Activated B cell treated with CpG ODN at 0.5 μM for 24 hours (primary cell): ENCODE measurements at regions not wholly inside any gene's neighbourhood (a gene's known extent, or its start where the extent isn't known, plus 50 kb on each side); places are given as distances from the start of the nearest gene placed in this dataset.

ENCODE experiments used
- ATAC-seq: fragments of 200-7000 bp; cut with Tn5 transposase; one replicate; pipeline ENCODE4 v1.10.0; 2021; ENCODE audit warnings: low read depth, mild to moderate bottlenecking, moderate library complexity
- CTCF ChIA-PET: fragments of 350-600 bp; sonication (Branson Sonifier 250); formaldehyde crosslinking; loops from one replicate; lab custom pipeline; 2021; ENCODE audit warnings: antibody characterized with exemption; lab: Charles Lee
- POLR2A ChIA-PET: fragments of 350-600 bp; sonication (Branson Sonifier 250); formaldehyde crosslinking; loops from one replicate; lab custom pipeline; 2021; ENCODE audit warnings: antibody characterized with exemption; lab: Charles Lee
- DNase-seq: peaks from one replicate; pipeline ENCODE4 v3.0.0; 2022
- H3K27ac Mint-ChIP-seq: one replicate; pipeline ENCODE4 v1.8.0; 2020; ENCODE audit warnings: mixed read lengths
- H3K27me3 Mint-ChIP-seq: one replicate; pipeline ENCODE4 v1.8.0; 2021; ENCODE audit warnings: mixed read lengths
- H3K36me3 Mint-ChIP-seq: one replicate; pipeline ENCODE4 v1.8.0; 2021; ENCODE audit warnings: low read depth, mixed read lengths
- H3K4me1 Mint-ChIP-seq: one replicate; pipeline ENCODE4 v1.8.0; 2021; ENCODE audit warnings: mixed read lengths
- H3K4me3 Mint-ChIP-seq: one replicate; pipeline ENCODE4 v1.8.0; 2020; ENCODE audit warnings: mild to moderate bottlenecking, mixed read lengths
- H3K9me3 Mint-ChIP-seq: one replicate; pipeline ENCODE4 v1.8.0; 2020; ENCODE audit warnings: mixed read lengths
- intact Hi-C: fragments of 100-400 bp; cut with micrococcal nuclease; formaldehyde crosslinking; loops from one replicate; pipeline ENCODE4 v1.15.1; 2024
- TF ChIP-seq, protein P1 (sequence below): fragments of 200-600 bp; IDR thresholded peaks from one replicate; pipeline ENCODE4 v1.8.0; 2022; ENCODE audit warnings: antibody characterized with exemption, mild to moderate bottlenecking

DNA sequence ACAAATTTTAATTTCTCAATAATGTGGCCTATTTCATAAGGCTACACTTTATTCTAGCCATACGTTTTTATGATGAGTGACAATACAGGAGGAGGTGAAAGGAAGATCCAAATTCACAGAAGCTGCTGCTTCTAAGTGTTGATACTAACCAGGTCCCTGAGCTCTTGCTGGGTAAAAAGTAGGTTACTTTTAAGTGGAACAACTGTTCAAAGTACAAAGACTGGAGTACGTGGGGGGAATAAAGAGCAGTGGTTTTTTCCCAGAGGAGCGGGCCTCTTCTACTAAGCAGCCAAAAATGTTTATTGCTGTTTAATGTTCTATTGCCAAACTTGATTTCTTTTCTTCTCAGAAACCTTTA, 301.8 kb downstream of the AEBP2 start:
- ChIA-PET CTCF (no interaction called here), POLR2A (no interaction called here)
- H3K27ac Mint-ChIP-seq = no peak overlapping the region
- H3K36me3 Mint-ChIP-seq = no peaks in the 10 kb centered on the region
- no peak overlapping the region for H3K4me3 Mint-ChIP-seq
- no peak for ATAC-seq
- TF ChIP-seq, protein P1, sequence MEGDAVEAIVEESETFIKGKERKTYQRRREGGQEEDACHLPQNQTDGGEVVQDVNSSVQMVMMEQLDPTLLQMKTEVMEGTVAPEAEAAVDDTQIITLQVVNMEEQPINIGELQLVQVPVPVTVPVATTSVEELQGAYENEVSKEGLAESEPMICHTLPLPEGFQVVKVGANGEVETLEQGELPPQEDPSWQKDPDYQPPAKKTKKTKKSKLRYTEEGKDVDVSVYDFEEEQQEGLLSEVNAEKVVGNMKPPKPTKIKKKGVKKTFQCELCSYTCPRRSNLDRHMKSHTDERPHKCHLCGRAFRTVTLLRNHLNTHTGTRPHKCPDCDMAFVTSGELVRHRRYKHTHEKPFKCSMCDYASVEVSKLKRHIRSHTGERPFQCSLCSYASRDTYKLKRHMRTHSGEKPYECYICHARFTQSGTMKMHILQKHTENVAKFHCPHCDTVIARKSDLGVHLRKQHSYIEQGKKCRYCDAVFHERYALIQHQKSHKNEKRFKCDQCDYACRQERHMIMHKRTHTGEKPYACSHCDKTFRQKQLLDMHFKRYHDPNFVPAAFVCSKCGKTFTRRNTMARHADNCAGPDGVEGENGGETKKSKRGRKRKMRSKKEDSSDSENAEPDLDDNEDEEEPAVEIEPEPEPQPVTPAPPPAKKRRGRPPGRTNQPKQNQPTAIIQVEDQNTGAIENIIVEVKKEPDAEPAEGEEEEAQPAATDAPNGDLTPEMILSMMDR = no peak
- no peaks in the 10 kb centered on the region for H3K4me1 Mint-ChIP-seq
- no peak for DNase-seq
- H3K9me3 Mint-ChIP-seq = no peaks in the 10 kb centered on the region
- no peaks in the 10 kb centered on the region for H3K27me3 Mint-ChIP-seq
- intact Hi-C loops = no loop called here

DNA sequence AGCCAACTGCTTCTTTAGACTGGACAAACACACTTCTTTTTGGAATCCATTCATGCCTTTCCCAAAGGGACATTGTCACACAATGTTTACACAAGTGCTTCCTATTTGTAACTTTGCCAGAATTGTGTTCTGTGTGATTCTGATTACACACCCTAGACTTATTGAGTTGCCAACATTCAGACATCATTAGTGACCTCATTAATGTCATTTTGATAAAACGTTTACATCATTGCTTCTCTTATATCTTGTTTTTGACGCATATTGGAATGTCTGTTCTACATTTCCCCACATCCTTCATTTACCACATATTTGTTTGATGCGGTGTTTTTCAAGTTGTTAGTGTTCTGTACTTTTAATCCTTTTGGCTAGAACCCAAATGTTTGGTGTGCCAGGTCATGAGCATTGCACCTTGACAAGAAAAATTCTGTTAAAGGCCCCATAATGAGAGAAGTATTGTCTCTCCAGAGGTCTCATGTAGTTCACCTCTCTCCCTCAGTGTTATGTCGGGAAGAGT, 305.5 kb downstream of the AEBP2 start:
- peaks cover 4% of the 10 kb centered on the region for H3K9me3 Mint-ChIP-seq
- DNase-seq (no peak), ATAC-seq (no peak)
- ChIA-PET POLR2A (no interaction called here), CTCF (no interaction called here)
- no peaks in the 10 kb centered on the region for H3K27me3 Mint-ChIP-seq
- H3K4me3 Mint-ChIP-seq = no peak overlapping the region
- intact Hi-C loops = no loop called here
- TF ChIP-seq, protein P1 = no peak
- no peak overlapping the region for H3K27ac Mint-ChIP-seq
- no peaks in the 10 kb centered on the region for H3K4me1 Mint-ChIP-seq
- H3K36me3 Mint-ChIP-seq = no peaks in the 10 kb centered on the region

DNA sequence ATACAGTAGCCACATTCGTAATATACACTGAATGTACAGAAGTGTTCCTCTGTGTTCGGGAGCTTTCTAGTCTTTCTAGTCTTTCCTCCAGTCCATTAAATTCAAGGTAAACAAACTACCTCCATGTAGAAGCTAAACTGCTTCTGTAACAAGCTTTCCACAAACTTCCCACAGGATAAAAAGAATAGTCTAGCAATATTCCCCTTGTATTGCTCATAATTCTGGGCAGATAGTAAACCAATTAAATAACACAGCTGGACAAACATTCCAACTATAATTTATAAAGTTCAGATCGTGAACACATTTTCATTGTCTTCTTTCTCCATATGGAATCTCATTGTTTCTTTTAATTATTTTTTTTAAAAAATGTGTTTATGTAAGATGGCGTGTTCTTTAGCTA, 307.2 kb downstream of the AEBP2 start:
- ATAC-seq (no peak), DNase-seq (no peak)
- Mint-ChIP-seq H3K27me3 (no peaks in the 10 kb centered on the region), H3K27ac (no peak overlapping the region), H3K9me3 (peaks cover 4% of the 10 kb centered on the region), H3K4me3 (no peak overlapping the region), H3K36me3 (no peaks in the 10 kb centered on the region), H3K4me1 (no peaks in the 10 kb centered on the region)
- TF ChIP-seq, protein P1 = no peak
- CTCF ChIA-PET = no interaction called here
- intact Hi-C loops = no loop called here
- POLR2A ChIA-PET = no interaction called here

DNA sequence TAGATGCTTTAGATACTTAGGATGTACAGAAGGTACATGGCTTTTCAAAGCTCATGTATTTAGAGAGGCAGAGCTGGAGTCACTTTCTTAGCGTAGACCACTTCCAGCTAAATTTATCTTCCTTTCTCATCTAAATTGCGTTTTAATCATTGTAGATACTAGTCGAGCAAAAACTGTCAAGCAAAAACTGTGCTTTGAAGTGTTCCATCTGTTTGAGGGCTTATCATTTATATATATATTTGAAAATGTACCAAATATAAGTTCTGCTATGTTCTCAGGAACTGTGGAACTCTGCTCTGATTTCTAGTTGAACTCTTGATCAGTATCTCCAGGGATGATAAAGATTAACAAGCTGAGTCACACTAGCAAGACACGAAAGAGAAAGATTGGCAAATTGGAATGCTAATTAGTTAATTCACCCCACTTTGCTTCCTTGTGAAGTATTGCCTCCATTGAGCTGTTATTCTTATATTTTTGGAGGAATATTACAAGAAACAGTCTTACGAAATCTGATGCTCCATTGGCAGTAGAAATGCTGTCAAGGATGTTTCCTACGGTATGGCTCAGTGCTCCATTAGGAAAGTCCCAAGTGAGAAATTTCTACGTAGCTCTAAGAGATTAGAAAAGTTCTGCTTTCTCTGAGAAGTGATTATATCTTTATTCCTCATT, 310.7 kb downstream of the AEBP2 start:
- CTCF ChIA-PET = no interaction called here
- TF ChIP-seq, protein P1 = no peak
- H3K27me3 Mint-ChIP-seq = no peaks in the 10 kb centered on the region

DNA sequence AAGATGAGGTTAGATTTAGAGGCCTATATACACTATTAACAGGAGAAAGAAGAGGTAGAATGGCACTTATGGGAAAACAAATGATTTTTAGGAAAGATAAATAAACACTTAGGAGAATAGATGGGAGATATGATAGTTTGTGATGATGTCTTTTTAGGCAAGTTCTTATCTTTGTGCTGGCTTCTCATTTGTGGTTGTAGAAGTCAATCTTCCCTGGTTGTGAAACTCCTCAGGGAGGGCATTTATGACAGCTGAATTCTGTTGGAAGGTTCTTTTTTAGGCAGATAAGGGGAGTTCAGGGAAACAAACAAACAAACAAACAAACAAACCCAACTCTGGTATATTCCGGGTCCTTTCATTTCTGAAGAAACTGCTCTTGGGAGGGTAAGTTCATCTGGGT, 311.8 kb downstream of the AEBP2 start:
- Mint-ChIP-seq H3K4me1 (no peaks in the 10 kb centered on the region), H3K4me3 (no peak overlapping the region), H3K36me3 (no peaks in the 10 kb centered on the region), H3K27me3 (no peaks in the 10 kb centered on the region), H3K27ac (no peak overlapping the region), H3K9me3 (peaks cover 14% of the 10 kb centered on the region)
- intact Hi-C loops = no loop called here
- DNase-seq = no peak
- ChIA-PET POLR2A (no interaction called here), CTCF (no interaction called here)
- ATAC-seq = no peak
- TF ChIP-seq, protein P1 = no peak

More for the DNA sequence above, 310.7 kb downstream of the AEBP2 start:
- Mint-ChIP-seq H3K4me1 (no peaks in the 10 kb centered on the region), H3K9me3 (peaks cover 14% of the 10 kb centered on the region), H3K4me3 (no peak overlapping the region), H3K27ac (no peak overlapping the region), H3K36me3 (no peaks in the 10 kb centered on the region)
- POLR2A ChIA-PET = no interaction called here
- DNase-seq = no peak
- no peak for ATAC-seq
- intact Hi-C loops = no loop called here
